WERI-Rb-1 (cell line): ENCODE measurements at regions not wholly inside any gene's neighbourhood (a gene's known extent, or its start where the extent isn't known, plus 50 kb on each side); places are given as distances from the start of the nearest gene placed in this dataset.

ENCODE experiments used
- DNase-seq: peaks from one replicate; pipeline ENCODE4 v3.0.0-alpha.2; 2020
- H3K27ac ChIP-seq: fragments of 250-450 bp; sonication (Bioruptor Pico); 2 replicates; pipeline ENCODE4 v1.5.1; 2020; ENCODE audit warnings: mild to moderate bottlenecking, moderate library complexity
- H3K27me3 ChIP-seq: fragments of 250-450 bp; sonication (Bioruptor Pico); 2 replicates; pipeline ENCODE4 v1.5.1; 2021; ENCODE audit warnings: mild to moderate bottlenecking, low read depth, moderate library complexity; ENCODE audit not compliant: insufficient read depth, severe bottlenecking
- H3K36me3 ChIP-seq: fragments of 250-450 bp; sonication (Bioruptor Pico); 2 replicates; pipeline ENCODE4 v1.5.1; 2020; ENCODE audit warnings: mild to moderate bottlenecking, moderate library complexity
- H3K4me3 ChIP-seq: 2 replicates; pipeline ENCODE4 v1.5.1; 2011; ENCODE audit warnings: low read depth, mild to moderate bottlenecking, control low read depth, low read length
- H3K9me3 ChIP-seq: fragments of 250-450 bp; sonication (Bioruptor Pico); 2 replicates; pipeline ENCODE4 v1.5.1; 2021; ENCODE audit warnings: mild to moderate bottlenecking, moderate library complexity; ENCODE audit not compliant: severe bottlenecking
- TF ChIP-seq, protein P1 (sequence below): IDR thresholded peaks from 2 replicates; pipeline ENCODE4 v1.5.1; 2011; ENCODE audit warnings: low read depth, mild to moderate bottlenecking, control low read depth, inconsistent platforms, low read length

DNA sequence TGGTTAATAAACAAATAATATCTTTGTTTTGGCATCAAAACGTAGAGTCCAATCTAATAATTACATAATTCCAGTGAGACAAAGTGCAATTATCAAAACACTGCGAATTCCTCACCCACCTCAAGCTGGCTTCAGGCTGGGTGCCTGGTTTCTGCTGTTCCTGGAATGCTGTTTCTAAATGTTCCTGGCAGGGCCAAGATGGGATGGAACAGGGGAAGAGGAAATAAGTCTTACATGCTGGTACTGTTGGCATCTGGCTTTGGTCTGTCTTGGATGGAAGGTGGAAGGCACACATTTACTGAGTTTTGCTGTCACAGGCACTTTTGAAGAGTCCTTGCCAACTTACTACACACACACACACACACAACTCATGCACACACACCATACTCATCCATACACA lies 101.9 kb upstream of the SLCO3A1 start:
- no peak overlapping the region for H3K4me3 ChIP-seq
- H3K27ac ChIP-seq: no peak overlapping the region
- H3K27me3 ChIP-seq: peaks cover 44% of the 10 kb centered on the region
- TF ChIP-seq, protein P1, sequence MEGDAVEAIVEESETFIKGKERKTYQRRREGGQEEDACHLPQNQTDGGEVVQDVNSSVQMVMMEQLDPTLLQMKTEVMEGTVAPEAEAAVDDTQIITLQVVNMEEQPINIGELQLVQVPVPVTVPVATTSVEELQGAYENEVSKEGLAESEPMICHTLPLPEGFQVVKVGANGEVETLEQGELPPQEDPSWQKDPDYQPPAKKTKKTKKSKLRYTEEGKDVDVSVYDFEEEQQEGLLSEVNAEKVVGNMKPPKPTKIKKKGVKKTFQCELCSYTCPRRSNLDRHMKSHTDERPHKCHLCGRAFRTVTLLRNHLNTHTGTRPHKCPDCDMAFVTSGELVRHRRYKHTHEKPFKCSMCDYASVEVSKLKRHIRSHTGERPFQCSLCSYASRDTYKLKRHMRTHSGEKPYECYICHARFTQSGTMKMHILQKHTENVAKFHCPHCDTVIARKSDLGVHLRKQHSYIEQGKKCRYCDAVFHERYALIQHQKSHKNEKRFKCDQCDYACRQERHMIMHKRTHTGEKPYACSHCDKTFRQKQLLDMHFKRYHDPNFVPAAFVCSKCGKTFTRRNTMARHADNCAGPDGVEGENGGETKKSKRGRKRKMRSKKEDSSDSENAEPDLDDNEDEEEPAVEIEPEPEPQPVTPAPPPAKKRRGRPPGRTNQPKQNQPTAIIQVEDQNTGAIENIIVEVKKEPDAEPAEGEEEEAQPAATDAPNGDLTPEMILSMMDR: no peak
- H3K9me3 ChIP-seq: no peaks in the 10 kb centered on the region
- no peak for DNase-seq
- no peaks in the 10 kb centered on the region for H3K36me3 ChIP-seq

DNA sequence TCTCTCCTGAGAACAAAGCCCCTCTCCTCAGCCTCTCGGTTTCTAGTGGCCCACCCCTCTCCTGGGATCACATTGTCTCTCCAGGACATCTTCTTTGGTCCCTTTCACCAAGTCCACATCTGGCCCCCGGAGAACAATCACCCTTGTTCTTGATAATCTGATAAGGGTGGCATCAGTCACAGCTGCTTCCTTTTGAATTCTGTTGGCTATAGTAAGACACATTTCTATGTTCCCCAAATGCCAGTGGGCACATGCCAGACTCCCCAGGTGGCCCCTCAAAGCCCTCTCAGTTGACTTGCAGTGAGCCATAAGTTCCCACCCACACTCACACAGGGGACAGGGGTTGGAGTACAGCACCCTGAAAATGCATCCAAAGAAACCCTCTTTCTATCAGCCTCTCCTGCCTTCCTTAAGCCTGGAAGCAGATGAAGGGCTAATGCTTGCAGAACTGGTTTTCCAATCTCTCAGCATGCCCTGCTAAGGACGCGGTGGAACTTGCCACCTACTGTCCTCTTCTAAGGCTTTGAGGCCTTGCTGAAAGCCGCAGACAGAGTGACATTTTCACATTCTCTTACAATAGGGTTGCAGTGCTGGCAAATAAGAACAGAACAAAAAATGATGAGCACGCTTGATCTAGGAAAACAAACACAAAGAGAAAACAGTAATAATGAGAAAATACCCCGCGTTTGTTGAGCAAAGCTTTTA lies 101.3 kb upstream of the SLCO3A1 start:
- DNase-seq: no peak
- Histone ChIP-seq H3K36me3 (no peaks in the 10 kb centered on the region), H3K4me3 (no peak overlapping the region), H3K27me3 (peaks cover 42% of the 10 kb centered on the region), H3K9me3 (no peaks in the 10 kb centered on the region), H3K27ac (no peak overlapping the region)
- TF ChIP-seq, protein P1: no peak

DNA sequence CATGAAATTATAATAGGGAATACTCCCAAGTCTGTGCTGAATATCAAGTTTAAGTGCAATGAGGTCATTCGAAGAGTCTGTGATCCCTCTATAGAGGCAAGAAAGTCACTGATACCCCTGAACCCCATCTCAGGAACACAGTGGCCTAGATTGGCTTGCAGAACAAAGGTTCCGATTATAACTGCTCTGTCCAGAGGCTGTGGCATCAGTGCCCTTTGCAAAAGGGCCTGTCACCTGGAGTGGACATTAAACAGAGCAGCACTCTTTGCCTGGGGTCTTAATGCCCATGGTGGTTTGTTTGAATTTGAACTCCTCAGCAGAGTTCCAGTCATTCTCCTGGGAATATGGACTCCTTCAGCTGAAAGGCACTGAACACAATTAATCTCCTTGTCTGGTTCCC lies 93.9 kb upstream of the SLCO3A1 start:
- Histone ChIP-seq H3K27me3 (peaks cover 82% of the 10 kb centered on the region), H3K27ac (no peak overlapping the region), H3K4me3 (no peak overlapping the region), H3K36me3 (no peaks in the 10 kb centered on the region), H3K9me3 (no peaks in the 10 kb centered on the region)
- TF ChIP-seq, protein P1: no peak
- no peak for DNase-seq

DNA sequence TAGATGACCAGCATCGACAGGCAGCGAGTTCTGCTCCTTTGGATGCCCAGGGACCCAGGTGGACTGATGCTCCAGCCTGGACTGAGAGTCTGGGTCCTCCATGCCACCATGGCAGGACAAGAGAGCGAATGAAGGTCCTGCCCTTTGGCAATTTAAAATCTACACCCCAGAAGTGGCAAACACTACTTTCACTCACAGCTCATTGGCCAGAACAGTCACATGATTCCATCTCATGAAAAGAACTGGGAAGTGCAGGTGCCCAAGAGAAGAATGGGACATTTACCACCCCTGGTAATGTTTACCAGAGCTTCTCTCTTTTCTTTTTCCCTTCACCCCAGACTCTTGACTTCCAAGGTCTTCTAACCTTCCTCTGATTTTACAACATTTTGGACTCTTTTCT lies 87.8 kb upstream of the SLCO3A1 start:
- TF ChIP-seq, protein P1: no peak
- no peak for DNase-seq
- H3K4me3 ChIP-seq: no peak overlapping the region
- H3K27ac ChIP-seq: no peak overlapping the region
- no peaks in the 10 kb centered on the region for H3K9me3 ChIP-seq
- no peaks in the 10 kb centered on the region for H3K36me3 ChIP-seq
- peaks cover 67% of the 10 kb centered on the region for H3K27me3 ChIP-seq

DNA sequence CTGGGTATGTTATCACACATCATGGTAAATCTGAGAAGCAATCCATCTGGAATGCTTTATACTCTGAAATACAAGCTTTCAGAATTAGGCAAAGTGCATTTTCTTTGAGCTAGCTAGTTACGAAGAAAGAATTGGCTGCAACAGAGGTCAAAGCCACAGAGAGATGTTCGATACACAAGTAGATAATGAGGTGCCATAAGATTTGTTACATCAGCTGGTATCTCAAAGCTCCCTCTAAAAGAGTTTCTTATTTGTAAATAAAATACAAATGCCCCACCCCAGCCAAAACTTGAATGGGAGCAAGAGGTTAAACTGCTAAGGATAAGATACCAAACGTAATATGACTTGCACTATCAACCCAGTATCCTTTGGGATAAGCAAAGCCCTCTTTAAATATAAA lies 84.0 kb upstream of the SLCO3A1 start:
- Histone ChIP-seq H3K9me3 (no peaks in the 10 kb centered on the region), H3K27ac (no peak overlapping the region), H3K36me3 (no peaks in the 10 kb centered on the region), H3K4me3 (no peak overlapping the region), H3K27me3 (peaks cover 63% of the 10 kb centered on the region)
- no peak for DNase-seq
- TF ChIP-seq, protein P1: no peak

DNA sequence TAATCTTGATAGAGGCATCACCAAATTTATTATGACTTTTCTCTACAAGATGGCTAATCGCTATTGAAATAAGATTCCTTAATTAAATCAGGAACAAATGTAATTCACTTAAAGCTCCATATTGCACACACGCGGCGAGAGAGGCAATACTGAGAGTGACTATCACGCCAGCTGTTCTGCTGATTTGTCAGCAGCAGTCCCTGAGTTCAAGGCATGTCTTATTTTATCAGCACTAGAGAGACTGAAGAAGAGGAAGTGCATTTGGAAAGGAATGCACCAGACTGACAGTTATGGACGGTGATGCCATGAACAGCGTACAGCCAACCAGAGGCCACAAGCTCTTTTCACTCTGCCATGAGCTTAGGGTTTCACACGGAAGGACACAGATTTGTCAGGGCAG lies 83.6 kb upstream of the SLCO3A1 start:
- Histone ChIP-seq H3K27me3 (peaks cover 63% of the 10 kb centered on the region), H3K4me3 (no peak overlapping the region), H3K9me3 (no peaks in the 10 kb centered on the region), H3K27ac (no peak overlapping the region), H3K36me3 (no peaks in the 10 kb centered on the region)
- TF ChIP-seq, protein P1: no peak
- no peak for DNase-seq
